ENCODE measurements at regions not wholly inside any gene's neighbourhood (a gene's known extent, or its start where the extent isn't known, plus 50 kb on each side); places are given as distances from the start of the nearest gene placed in this dataset.

GRCh38 chr11:96763244-96763643, 373.4 kb downstream of the JRKL start:
- Histone ChIP-seq H3K4me1 (ENCODE audit: control insufficient read depth in 1 of 2, insufficient read depth in 2 of 2, low read length in 2 of 2) (no peaks in the 10 kb centered on the region), H2AFZ (ENCODE audit: insufficient read depth, low read depth, low read length, poor library complexity, severe bottlenecking) (no peak overlapping the region), H3K79me2 (ENCODE audit: insufficient read depth, low read length) (no peaks in the 10 kb centered on the region), H3K27ac (ENCODE audit: low read depth in 1 of 2, low read length in 2 of 2) (no peak overlapping the region), H4K20me1 (ENCODE audit: insufficient read depth, low read length) (no peaks in the 10 kb centered on the region), H3K9ac (ENCODE audit: insufficient read depth, low read length, poor library complexity, severe bottlenecking) (no peak overlapping the region), H3K4me2 (replicated peaks; ENCODE audit: extremely low read depth, low read length, poor library complexity, severe bottlenecking) (no peak overlapping the region), H3K4me3 (replicated peaks in 1 of 3; ENCODE audit: low read depth in 2 of 3, low read length in 3 of 3) (no peak overlapping the region), H3K9me3 (replicated peaks in 1 of 2; ENCODE audit: control insufficient read depth in 1 of 2, insufficient read depth in 1 of 2, low read length in 2 of 2) (no peaks in the 10 kb centered on the region), H3K36me3 (replicated peaks in 1 of 2; ENCODE audit: control insufficient read depth in 1 of 2, insufficient read depth in 2 of 2, low read length in 2 of 2) (no peaks in the 10 kb centered on the region), H3K27me3 (ENCODE audit: control insufficient read depth in 2 of 2, insufficient read depth in 2 of 2, low read length in 2 of 2) (no peaks in the 10 kb centered on the region)
- H3K4me1 Mint-ChIP-seq, result no peaks in the 10 kb centered on the region
- peaks cover 0 to 6% (median 3%) of the 10 kb centered on the region in 7 donors for H3K9me3 Mint-ChIP-seq
- H3K36me3 Mint-ChIP-seq, result no peaks in the 10 kb centered on the region
- H3K4me3 Mint-ChIP-seq, result no peak overlapping the region
- no peak for DNase-seq
- peaks cover 0 to 1% (median 0%) of the 10 kb centered on the region in 3 donors for H3K27me3 Mint-ChIP-seq (ENCODE audit: low read depth in 3 of 3)
- TF ChIP-seq CTCF (IDR thresholded peaks at IDR 0.05), result no peak
- intact Hi-C loops (cut with micrococcal nuclease), result no loop called here
- no peak overlapping the region for H3K27ac Mint-ChIP-seq
- WGBS (ENCODE audit: insufficient coverage), result no CpG with 5 or more reads among the region's 3 CpGs

GRCh38 chr11:96778272-96778671, 388.5 kb downstream of the JRKL start:
- no peaks in the 10 kb centered on the region for H3K79me2 ChIP-seq (ENCODE audit: insufficient read depth, low read length)

More at GRCh38 chr11:96778272-96778671, 388.5 kb downstream of the JRKL start:
- Mint-ChIP-seq H3K36me3 (no peaks in the 10 kb centered on the region), H3K27ac (no peak overlapping the region), H3K4me3 (no peak overlapping the region), H3K4me1 (no peaks in the 10 kb centered on the region), H3K27me3 (ENCODE audit: low read depth in 3 of 3) (no peaks in the 10 kb centered on the region), H3K9me3 (peaks cover 0 to 12% (median 4%) of the 10 kb centered on the region in 7 donors)
- DNase-seq, result no peak
- Histone ChIP-seq H3K9me3 (replicated peaks in 1 of 2; ENCODE audit: control insufficient read depth in 1 of 2, insufficient read depth in 1 of 2, low read length in 2 of 2) (peaks cover 0 to 6% of the 10 kb centered on the region in 2 donors), H2AFZ (ENCODE audit: insufficient read depth, low read depth, low read length, poor library complexity, severe bottlenecking) (no peak overlapping the region), H3K27ac (ENCODE audit: low read depth in 1 of 2, low read length in 2 of 2) (no peak overlapping the region), H4K20me1 (ENCODE audit: insufficient read depth, low read length) (no peaks in the 10 kb centered on the region), H3K4me3 (replicated peaks in 1 of 3; ENCODE audit: low read depth in 2 of 3, low read length in 3 of 3) (no peak overlapping the region), H3K4me1 (ENCODE audit: control insufficient read depth in 1 of 2, insufficient read depth in 2 of 2, low read length in 2 of 2) (no peaks in the 10 kb centered on the region), H3K4me2 (replicated peaks; ENCODE audit: extremely low read depth, low read length, poor library complexity, severe bottlenecking) (no peak overlapping the region), H3K9ac (ENCODE audit: insufficient read depth, low read length, poor library complexity, severe bottlenecking) (no peak overlapping the region), H3K27me3 (ENCODE audit: control insufficient read depth in 2 of 2, insufficient read depth in 2 of 2, low read length in 2 of 2) (no peaks in the 10 kb centered on the region), H3K36me3 (replicated peaks in 1 of 2; ENCODE audit: control insufficient read depth in 1 of 2, insufficient read depth in 2 of 2, low read length in 2 of 2) (no peaks in the 10 kb centered on the region)
- TF ChIP-seq CTCF (IDR thresholded peaks at IDR 0.05), result no peak
- intact Hi-C loops (cut with micrococcal nuclease), result no loop called here

Data from CD14-positive monocyte (primary cell).